HUES48 (cell line): ENCODE measurements at regions not wholly inside any gene's neighbourhood (a gene's known extent, or its start where the extent isn't known, plus 50 kb on each side); places are given as distances from the start of the nearest gene placed in this dataset.

ENCODE experiments used
- H3K27ac ChIP-seq: one replicate; pipeline ENCODE4 v1.7.0; 2013; ENCODE audit warnings: low read depth, low read length, inconsistent platforms
- H3K27me3 ChIP-seq: 2 replicates; pipeline ENCODE4 v1.6.1; 2013; ENCODE audit warnings: mild to moderate bottlenecking, low read length; ENCODE audit not compliant: control insufficient read depth, insufficient read depth
- H3K36me3 ChIP-seq: 2 replicates; pipeline ENCODE4 v1.6.1; 2013; ENCODE audit warnings: low read length; ENCODE audit not compliant: control insufficient read depth, insufficient read depth
- H3K4me1 ChIP-seq: 2 replicates; pipeline ENCODE4 v1.6.1; 2013; ENCODE audit warnings: mild to moderate bottlenecking, low read length; ENCODE audit not compliant: control insufficient read depth, insufficient read depth
- H3K4me3 ChIP-seq: 2 replicates; pipeline ENCODE4 v1.5.1; 2013; ENCODE audit warnings: mild to moderate bottlenecking, low read depth, low read length
- H3K9ac ChIP-seq: 2 replicates; pipeline ENCODE4 v1.6.1; 2013; ENCODE audit warnings: mild to moderate bottlenecking, low read depth, low read length, moderate library complexity
- H3K9me3 ChIP-seq: 2 replicates; pipeline ENCODE4 v1.6.1; 2013; ENCODE audit warnings: low read length; ENCODE audit not compliant: control insufficient read depth, insufficient read depth

GRCh38 chr18:22838221-22838620, 94.9 kb upstream of the RBBP8 start:
- Histone ChIP-seq H3K9ac (no peak overlapping the region), H3K9me3 (no peaks in the 10 kb centered on the region), H3K4me3 (no peak overlapping the region)

GRCh38 chr18:22838639-22839277, 94.4 kb upstream of the RBBP8 start:
- Histone ChIP-seq H3K4me1 (peaks cover 10% of the 10 kb centered on the region), H3K27me3 (no peaks in the 10 kb centered on the region), H3K9ac (no peak overlapping the region), H3K9me3 (no peaks in the 10 kb centered on the region), H3K4me3 (no peak overlapping the region), H3K27ac (no peak overlapping the region), H3K36me3 (no peaks in the 10 kb centered on the region)

More at GRCh38 chr18:22838221-22838620, 94.9 kb upstream of the RBBP8 start:
- no peaks in the 10 kb centered on the region for H3K27me3 ChIP-seq
- H3K4me1 ChIP-seq = peaks cover 10% of the 10 kb centered on the region
- H3K36me3 ChIP-seq = no peaks in the 10 kb centered on the region
- H3K27ac ChIP-seq = no peak overlapping the region

- Histone ChIP-seq H3K4me3 (no peak overlapping the region), H3K27ac (no peak overlapping the region), H3K27me3 (no peaks in the 10 kb centered on the region), H3K36me3 (no peaks in the 10 kb centered on the region), H3K9ac (no peak overlapping the region), H3K9me3 (no peaks in the 10 kb centered on the region), H3K4me1 (peaks cover 10% of the 10 kb centered on the region)
Observed at GRCh38 chr18:22839340-22839821, 93.7 kb upstream of the RBBP8 start.

- Histone ChIP-seq H3K27me3 (no peaks in the 10 kb centered on the region), H3K9me3 (no peaks in the 10 kb centered on the region), H3K9ac (no peak overlapping the region), H3K4me3 (no peak overlapping the region), H3K4me1 (peaks cover 10% of the 10 kb centered on the region), H3K36me3 (no peaks in the 10 kb centered on the region), H3K27ac (no peak overlapping the region)
Observed at GRCh38 chr18:22840606-22841144, 92.5 kb upstream of the RBBP8 start.

- no peaks in the 10 kb centered on the region for H3K36me3 ChIP-seq
- H3K9ac ChIP-seq = no peak overlapping the region
- H3K27me3 ChIP-seq = no peaks in the 10 kb centered on the region
- H3K27ac ChIP-seq = no peak overlapping the region
- no peaks in the 10 kb centered on the region for H3K9me3 ChIP-seq
- peaks cover 11% of the 10 kb centered on the region for H3K4me1 ChIP-seq
- H3K4me3 ChIP-seq = no peak overlapping the region
Observed at GRCh38 chr18:22841840-22842239, 91.3 kb upstream of the RBBP8 start.

- H3K4me3 ChIP-seq = no peak overlapping the region
- no peaks in the 10 kb centered on the region for H3K27me3 ChIP-seq
- no peak overlapping the region for H3K9ac ChIP-seq
- H3K4me1 ChIP-seq = peaks cover 12% of the 10 kb centered on the region
- H3K27ac ChIP-seq = no peak overlapping the region
- no peaks in the 10 kb centered on the region for H3K36me3 ChIP-seq
- H3K9me3 ChIP-seq = no peaks in the 10 kb centered on the region
Observed at GRCh38 chr18:22844190-22844589, 88.9 kb upstream of the RBBP8 start.

GRCh38 chr18:22844628-22845027, 88.5 kb upstream of the RBBP8 start:
- Histone ChIP-seq H3K9ac (no peak overlapping the region), H3K4me1 (peaks cover 12% of the 10 kb centered on the region), H3K27ac (no peak overlapping the region), H3K27me3 (no peaks in the 10 kb centered on the region), H3K36me3 (no peaks in the 10 kb centered on the region), H3K9me3 (no peaks in the 10 kb centered on the region), H3K4me3 (no peak overlapping the region)

- Histone ChIP-seq H3K4me3 (no peak overlapping the region), H3K27me3 (no peaks in the 10 kb centered on the region), H3K4me1 (peaks cover 12% of the 10 kb centered on the region), H3K36me3 (no peaks in the 10 kb centered on the region), H3K9ac (no peak overlapping the region), H3K9me3 (no peaks in the 10 kb centered on the region), H3K27ac (no peak overlapping the region)
Observed at GRCh38 chr18:22846088-22846683, 86.9 kb upstream of the RBBP8 start.

GRCh38 chr18:22846697-22847096, 86.4 kb upstream of the RBBP8 start:
- no peaks in the 10 kb centered on the region for H3K27me3 ChIP-seq
- H3K27ac ChIP-seq = no peak overlapping the region
- H3K36me3 ChIP-seq = no peaks in the 10 kb centered on the region
- no peak overlapping the region for H3K9ac ChIP-seq
- peaks cover 12% of the 10 kb centered on the region for H3K4me1 ChIP-seq
- H3K4me3 ChIP-seq = no peak overlapping the region
- H3K9me3 ChIP-seq = no peaks in the 10 kb centered on the region

GRCh38 chr18:22847392-22847791, 85.7 kb upstream of the RBBP8 start:
- Histone ChIP-seq H3K36me3 (no peaks in the 10 kb centered on the region), H3K9ac (no peak overlapping the region), H3K4me3 (no peak overlapping the region), H3K9me3 (no peaks in the 10 kb centered on the region), H3K27me3 (no peaks in the 10 kb centered on the region), H3K4me1 (peaks cover 12% of the 10 kb centered on the region), H3K27ac (no peak overlapping the region)

GRCh38 chr18:22847867-22848451, 85.2 kb upstream of the RBBP8 start:
- H3K4me1 ChIP-seq = peaks cover 12% of the 10 kb centered on the region
- no peak overlapping the region for H3K27ac ChIP-seq
- H3K4me3 ChIP-seq = no peak overlapping the region

More at GRCh38 chr18:22847867-22848451, 85.2 kb upstream of the RBBP8 start:
- no peak overlapping the region for H3K9ac ChIP-seq
- no peaks in the 10 kb centered on the region for H3K27me3 ChIP-seq
- no peaks in the 10 kb centered on the region for H3K36me3 ChIP-seq
- no peaks in the 10 kb centered on the region for H3K9me3 ChIP-seq
